ENCODE measurements at regions not wholly inside any gene's neighbourhood (a gene's known extent, or its start where the extent isn't known, plus 50 kb on each side); places are given as distances from the start of the nearest gene placed in this dataset.

DNA sequence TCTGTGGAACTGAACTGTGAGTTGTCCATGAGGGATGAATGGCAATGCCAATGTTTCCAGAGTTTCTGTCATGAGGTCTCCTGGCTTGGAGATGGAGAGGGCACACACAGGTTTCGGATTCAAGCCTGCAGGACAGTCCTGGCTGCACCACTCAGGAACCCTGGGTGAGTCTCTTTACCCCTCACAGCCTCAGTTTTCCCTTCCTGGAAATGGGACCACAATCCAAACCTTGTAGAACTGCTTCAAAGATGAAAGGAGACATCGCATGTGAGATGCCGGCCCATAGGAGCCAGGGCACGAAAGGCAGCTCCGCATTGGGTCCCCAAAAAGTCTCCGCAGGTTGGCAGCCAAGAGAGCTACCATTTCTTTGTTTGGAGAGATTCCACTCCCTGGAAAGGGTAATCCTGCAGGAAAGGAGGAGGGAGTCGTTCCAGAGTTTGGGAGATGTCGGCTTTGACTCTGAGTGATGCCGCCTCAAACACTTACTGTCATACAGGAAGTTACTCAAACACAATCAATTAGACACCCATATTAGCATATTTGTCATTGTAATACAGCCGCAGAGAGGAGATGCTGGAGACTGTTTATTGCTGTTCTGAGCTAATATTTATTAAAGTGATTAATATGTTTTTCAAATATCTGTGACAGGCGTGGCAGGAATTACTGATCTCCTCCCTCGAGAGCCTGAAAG, 318.3 kb downstream of the MN1 start:
- H3K36me3 ChIP-seq: no peaks in the 10 kb centered on the region
- H3K27me3 ChIP-seq (ENCODE audit: insufficient read depth, low read depth, severe bottlenecking): no peaks in the 10 kb centered on the region
- DNase-seq: no peak
- no peaks in the 10 kb centered on the region for H3K9me3 ChIP-seq (ENCODE audit: severe bottlenecking)
- no peak overlapping the region for H3K27ac ChIP-seq
- TF ChIP-seq, protein P1, sequence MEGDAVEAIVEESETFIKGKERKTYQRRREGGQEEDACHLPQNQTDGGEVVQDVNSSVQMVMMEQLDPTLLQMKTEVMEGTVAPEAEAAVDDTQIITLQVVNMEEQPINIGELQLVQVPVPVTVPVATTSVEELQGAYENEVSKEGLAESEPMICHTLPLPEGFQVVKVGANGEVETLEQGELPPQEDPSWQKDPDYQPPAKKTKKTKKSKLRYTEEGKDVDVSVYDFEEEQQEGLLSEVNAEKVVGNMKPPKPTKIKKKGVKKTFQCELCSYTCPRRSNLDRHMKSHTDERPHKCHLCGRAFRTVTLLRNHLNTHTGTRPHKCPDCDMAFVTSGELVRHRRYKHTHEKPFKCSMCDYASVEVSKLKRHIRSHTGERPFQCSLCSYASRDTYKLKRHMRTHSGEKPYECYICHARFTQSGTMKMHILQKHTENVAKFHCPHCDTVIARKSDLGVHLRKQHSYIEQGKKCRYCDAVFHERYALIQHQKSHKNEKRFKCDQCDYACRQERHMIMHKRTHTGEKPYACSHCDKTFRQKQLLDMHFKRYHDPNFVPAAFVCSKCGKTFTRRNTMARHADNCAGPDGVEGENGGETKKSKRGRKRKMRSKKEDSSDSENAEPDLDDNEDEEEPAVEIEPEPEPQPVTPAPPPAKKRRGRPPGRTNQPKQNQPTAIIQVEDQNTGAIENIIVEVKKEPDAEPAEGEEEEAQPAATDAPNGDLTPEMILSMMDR (IDR thresholded peaks at IDR 0.05; ENCODE audit: low read depth, low read length): no peak
- H3K4me3 ChIP-seq (ENCODE audit: low read depth, low read length): no peak overlapping the region

DNA sequence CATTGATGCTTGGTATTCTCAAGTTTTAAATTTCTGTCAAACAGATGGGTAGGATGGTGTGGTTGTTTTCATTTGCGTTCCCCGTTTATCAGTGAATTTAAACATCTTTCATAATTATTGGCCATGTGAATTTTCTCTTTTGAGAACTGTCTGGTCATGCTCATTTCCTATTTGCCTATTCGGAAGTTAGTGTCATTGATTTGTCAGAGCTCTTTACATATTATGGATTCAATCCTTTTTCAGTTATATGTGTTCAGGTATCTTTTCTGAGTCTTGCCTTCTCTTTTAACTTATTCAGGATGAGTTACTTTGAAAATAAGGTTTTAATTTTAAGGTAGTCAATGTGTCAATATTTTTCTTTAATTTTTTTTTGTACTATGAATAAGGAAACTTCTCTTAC, 315.7 kb downstream of the MN1 start:
- Histone ChIP-seq H3K27me3 (ENCODE audit: insufficient read depth, low read depth, severe bottlenecking) (no peaks in the 10 kb centered on the region), H3K4me3 (ENCODE audit: low read depth, low read length) (no peak overlapping the region), H3K9me3 (ENCODE audit: severe bottlenecking) (no peaks in the 10 kb centered on the region), H3K27ac (no peak overlapping the region), H3K36me3 (no peaks in the 10 kb centered on the region)
- TF ChIP-seq, protein P1 (IDR thresholded peaks at IDR 0.05; ENCODE audit: low read depth, low read length): no peak
- no peak for DNase-seq

DNA sequence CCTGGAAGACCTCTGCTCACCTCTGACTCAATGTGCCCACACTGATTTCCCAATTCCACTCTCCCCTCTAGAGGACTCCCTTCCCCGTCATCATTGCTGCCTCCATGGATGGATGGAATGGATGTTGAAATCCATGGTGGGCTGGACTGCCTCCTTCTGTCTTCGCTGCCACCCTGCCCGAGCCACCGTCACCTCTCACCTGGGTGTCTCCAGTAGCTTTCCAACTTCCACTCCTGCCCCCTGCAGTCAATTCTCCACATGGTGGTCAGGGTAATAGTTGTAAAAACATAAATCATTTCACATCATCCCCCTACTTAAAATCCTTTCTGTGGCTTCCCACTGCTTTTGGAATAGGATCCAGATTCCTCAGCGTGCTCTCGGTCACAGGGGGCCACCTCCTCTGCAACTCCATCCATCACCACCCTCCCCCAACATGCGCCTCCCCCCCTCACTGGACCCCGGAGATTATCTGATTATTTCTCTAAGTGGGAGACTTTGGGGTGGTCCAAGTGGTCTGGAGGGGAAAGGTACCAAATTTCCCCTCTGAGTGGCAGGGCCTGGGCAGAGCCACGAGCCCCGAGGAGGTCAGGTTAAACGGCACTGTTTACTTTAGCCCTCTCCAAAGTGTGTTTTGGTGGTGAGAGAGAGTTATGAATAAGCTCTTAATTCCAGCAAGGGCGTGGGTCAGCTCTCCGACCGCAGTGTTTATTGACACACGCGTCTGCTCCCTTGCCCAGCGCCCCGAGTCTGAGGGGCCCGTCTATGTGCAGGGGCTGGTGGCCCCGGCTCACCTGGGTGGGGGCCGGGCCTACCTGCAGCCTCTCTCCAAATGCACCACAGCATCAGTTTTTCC, 313.7 kb downstream of the MN1 start:
- TF ChIP-seq, protein P1 (IDR thresholded peaks at IDR 0.05; ENCODE audit: low read depth, low read length): no peak
- Histone ChIP-seq H3K27me3 (ENCODE audit: insufficient read depth, low read depth, severe bottlenecking) (no peaks in the 10 kb centered on the region), H3K4me3 (ENCODE audit: low read depth, low read length) (no peak overlapping the region), H3K9me3 (ENCODE audit: severe bottlenecking) (no peaks in the 10 kb centered on the region), H3K27ac (no peak overlapping the region), H3K36me3 (no peaks in the 10 kb centered on the region)
- no peak for DNase-seq

DNA sequence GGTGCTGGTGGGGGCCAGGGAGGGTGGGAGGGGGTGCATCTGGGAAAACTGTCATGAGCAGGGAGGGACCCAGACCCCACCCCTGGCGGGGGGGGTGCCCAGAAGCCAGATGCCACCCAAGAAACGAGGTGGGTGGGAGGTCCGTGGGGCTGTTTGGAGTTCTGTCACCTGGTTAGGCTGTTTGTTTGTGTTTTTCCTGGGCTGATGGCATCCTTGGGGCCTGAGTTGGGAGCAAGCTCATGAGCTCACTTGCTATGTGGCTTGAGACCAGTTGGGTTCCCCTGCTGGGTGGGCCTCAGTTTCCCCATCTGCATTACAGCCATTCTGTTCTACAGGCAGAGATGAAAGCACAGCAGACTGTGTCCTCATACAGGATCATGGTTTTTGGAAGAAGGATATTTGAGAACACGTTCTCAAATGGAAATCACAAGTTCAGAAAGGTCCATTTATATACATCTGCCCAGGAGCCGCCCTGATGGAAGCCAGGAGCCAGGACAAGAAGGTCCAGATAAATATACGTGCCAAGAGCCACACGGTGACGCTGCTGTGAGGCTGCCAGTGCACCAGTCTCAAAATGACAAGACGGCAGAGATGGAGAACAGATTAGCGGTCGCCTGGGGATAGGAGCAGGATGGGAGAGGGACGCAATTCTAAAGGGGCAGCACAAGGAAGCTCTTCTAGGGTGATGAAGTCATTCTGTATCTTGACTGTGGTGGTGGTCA, 312.9 kb downstream of the MN1 start:
- H3K9me3 ChIP-seq (ENCODE audit: severe bottlenecking): no peaks in the 10 kb centered on the region
- no peak overlapping the region for H3K27ac ChIP-seq
- H3K4me3 ChIP-seq (ENCODE audit: low read depth, low read length): no peak overlapping the region
- H3K27me3 ChIP-seq (ENCODE audit: insufficient read depth, low read depth, severe bottlenecking): no peaks in the 10 kb centered on the region
- TF ChIP-seq, protein P1 (IDR thresholded peaks at IDR 0.05; ENCODE audit: low read depth, low read length): no peak
- H3K36me3 ChIP-seq: no peaks in the 10 kb centered on the region
- no peak for DNase-seq

DNA sequence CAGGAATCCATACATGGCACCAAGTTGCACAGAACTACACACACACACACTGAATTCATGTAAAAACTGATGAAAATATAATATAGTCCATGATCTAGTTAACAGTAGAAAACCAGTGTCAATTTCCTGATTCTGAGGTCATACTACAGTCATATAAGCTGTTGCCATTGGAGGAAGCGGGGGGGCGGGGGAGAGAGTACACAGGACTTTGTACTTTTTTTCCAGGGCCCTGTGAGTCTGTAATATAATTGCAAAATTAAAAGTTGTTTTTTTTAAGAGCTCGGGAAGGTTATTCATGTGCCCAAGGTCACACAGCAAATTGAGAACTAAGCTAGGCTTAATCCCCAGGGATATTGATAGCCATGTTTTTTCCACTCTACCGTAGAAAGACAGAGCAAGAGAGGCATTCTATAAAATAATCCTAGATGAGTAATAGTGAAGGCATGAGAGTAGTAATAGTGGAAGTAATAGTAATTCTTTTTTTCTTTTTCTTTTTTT, 312.3 kb downstream of the MN1 start:
- H3K27ac ChIP-seq: no peak overlapping the region
- no peaks in the 10 kb centered on the region for H3K9me3 ChIP-seq (ENCODE audit: severe bottlenecking)
- no peak for DNase-seq
- H3K36me3 ChIP-seq: no peaks in the 10 kb centered on the region
- H3K27me3 ChIP-seq (ENCODE audit: insufficient read depth, low read depth, severe bottlenecking): no peaks in the 10 kb centered on the region
- no peak overlapping the region for H3K4me3 ChIP-seq (ENCODE audit: low read depth, low read length)
- TF ChIP-seq, protein P1 (IDR thresholded peaks at IDR 0.05; ENCODE audit: low read depth, low read length): no peak
